HL-60 (cell line): ENCODE measurements at regions not wholly inside any gene's neighbourhood (a gene's known extent, or its start where the extent isn't known, plus 50 kb on each side); places are given as distances from the start of the nearest gene placed in this dataset.

ENCODE experiments used
- CTCF ChIP-seq: IDR thresholded peaks from one replicate; pipeline ENCODE4 v1.5.1; 2011; ENCODE audit warnings: low read length, control low read depth, inconsistent platforms; ENCODE audit not compliant: insufficient read depth
- POLR2AphosphoS5 ChIP-seq: IDR thresholded peaks from 2 replicates; pipeline ENCODE4 v1.6.1; 2012; ENCODE audit warnings: low read depth
- REST ChIP-seq: IDR thresholded peaks from 2 replicates; pipeline ENCODE4 v1.6.1; 2012; ENCODE audit warnings: low read depth; ENCODE audit not compliant: insufficient replicate concordance

GRCh38 chr14:62364161-62364560, 601.9 kb downstream of the SNAPC1 start:
- TF ChIP-seq REST (no peak), POLR2AphosphoS5 (no peak), CTCF (no peak)
